Bronchial epithelial cell (primary cell): ENCODE measurements at regions not wholly inside any gene's neighbourhood (a gene's known extent, or its start where the extent isn't known, plus 50 kb on each side); places are given as distances from the start of the nearest gene placed in this dataset.
A peak's percentile ranks its signal among the peaks of the same experiment; 100 is the strongest.

ENCODE experiments used
- DNase-seq: peaks from one replicate; pipeline ENCODE4 v3.0.0-alpha.2; 2010; ENCODE audit warnings: low read depth
- FAIRE-seq: peaks from 2 replicates; lab custom pipeline; 2011; peaks lifted over from hg19 to GRCh38; lab: Jason Lieb, UNC
- H3K27me3 ChIP-seq: 2 replicates; pipeline ENCODE4 v1.5.1; 2011; ENCODE audit warnings: low read length; ENCODE audit not compliant: control insufficient read depth, insufficient read depth
- H3K36me3 ChIP-seq: 2 replicates; pipeline ENCODE4 v1.5.1; 2011; ENCODE audit warnings: low read length; ENCODE audit not compliant: control insufficient read depth, insufficient read depth
- H3K4me3 ChIP-seq: 2 replicates; pipeline ENCODE4 v1.5.1; 2011; ENCODE audit warnings: mild to moderate bottlenecking, low read depth, low read length, control low read depth
- CTCF ChIP-seq: IDR thresholded peaks from 2 replicates; pipeline ENCODE4 v1.5.1; 2011; ENCODE audit warnings: mild to moderate bottlenecking, moderate library complexity, low read length, control low read depth, inconsistent platforms; ENCODE audit not compliant: insufficient read depth, severe bottlenecking

- no peaks in the 10 kb centered on the region for H3K27me3 ChIP-seq
- TF ChIP-seq CTCF = no peak
- no peak for FAIRE-seq
- no peak for DNase-seq
- no peak overlapping the region for H3K4me3 ChIP-seq
- H3K36me3 ChIP-seq = no peaks in the 10 kb centered on the region
These were observed 593.4 kb upstream of the NETO1 start for GRCh38 chr18:73461038-73461779.

DNA sequence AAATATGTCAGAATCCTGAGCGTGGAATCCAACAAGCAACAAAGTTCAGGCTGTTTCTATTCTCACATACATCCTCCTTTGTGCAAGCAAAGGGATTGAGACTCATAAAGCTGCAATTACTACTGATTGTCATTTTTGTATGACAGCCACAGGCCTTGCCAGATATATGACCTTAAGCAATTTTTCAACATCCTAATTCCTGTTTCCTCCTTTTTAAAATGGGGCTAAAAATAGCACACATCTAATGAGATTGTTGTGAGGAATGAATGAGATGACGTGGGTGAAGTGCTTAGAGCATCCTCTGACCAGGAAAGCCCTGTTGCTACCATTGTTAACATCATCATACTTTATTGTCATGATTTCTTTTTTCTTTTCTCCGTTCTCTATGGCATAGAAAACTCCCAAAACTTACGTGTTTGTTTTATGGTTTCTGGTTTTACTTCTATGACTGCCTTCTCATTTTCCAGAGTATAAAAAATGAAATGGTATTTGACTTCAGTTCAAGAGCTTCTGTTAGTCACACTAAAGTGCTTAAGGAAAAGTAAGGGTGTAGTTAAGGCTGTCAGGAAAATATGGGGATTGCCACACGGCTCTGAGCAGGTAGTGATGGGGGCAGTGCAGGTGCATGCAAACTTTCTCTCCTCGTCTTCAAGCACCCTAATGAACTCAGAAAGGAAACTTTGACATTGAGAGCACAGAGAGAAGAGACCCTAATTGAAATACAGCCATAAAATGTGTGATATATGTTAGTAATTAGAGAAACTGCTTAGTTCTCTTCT is 590.6 kb upstream of the NETO1 start:
- no peak for DNase-seq
- no peaks in the 10 kb centered on the region for H3K27me3 ChIP-seq
- H3K36me3 ChIP-seq = no peaks in the 10 kb centered on the region
- no peak for TF ChIP-seq CTCF
- FAIRE-seq = no peak
- no peak overlapping the region for H3K4me3 ChIP-seq

DNA sequence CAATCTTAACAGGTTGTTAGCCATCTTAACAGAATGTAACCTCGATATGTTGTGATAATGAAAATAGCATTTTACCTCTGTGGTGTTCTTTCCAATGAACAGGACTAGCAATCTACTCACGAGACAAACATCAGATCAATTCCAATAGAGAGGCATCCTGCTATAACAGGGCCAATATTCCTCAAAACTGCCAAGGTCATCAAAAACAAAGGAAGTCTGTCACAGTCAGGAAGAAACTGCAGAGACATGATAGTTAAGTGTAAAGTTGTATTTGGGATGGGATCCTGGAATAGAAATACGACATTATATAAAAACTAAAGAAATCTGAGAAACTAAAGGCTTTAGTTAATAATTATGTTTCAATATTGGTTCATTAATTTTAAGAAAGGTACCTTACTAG is 588.9 kb upstream of the NETO1 start:
- H3K4me3 ChIP-seq = no peak overlapping the region
- DNase-seq (no peak), FAIRE-seq (no peak)
- no peaks in the 10 kb centered on the region for H3K36me3 ChIP-seq
- no peak for TF ChIP-seq CTCF
- no peaks in the 10 kb centered on the region for H3K27me3 ChIP-seq

DNA sequence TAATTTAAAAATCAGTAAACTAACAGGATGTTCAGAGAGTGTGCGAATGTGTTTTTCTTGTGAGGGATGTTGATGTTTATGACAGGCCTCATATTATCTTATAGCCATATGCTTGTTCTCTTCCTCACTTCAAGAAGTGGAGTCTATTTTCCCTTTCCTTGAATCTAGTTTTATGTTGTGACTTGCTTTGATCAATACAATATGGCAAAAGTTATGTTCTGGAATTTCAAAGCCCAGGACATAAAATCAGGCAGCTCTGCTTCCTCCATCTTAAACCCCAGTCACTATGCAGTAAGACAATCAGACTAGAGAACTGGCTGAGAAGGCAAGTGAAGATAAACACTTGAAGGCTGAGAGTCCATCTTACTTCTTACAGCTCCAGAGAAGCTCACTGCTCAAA is 585.1 kb upstream of the NETO1 start:
- no peak for TF ChIP-seq CTCF
- no peak for DNase-seq
- FAIRE-seq = no peak
- H3K36me3 ChIP-seq = no peaks in the 10 kb centered on the region
- H3K4me3 ChIP-seq = no peak overlapping the region
- no peaks in the 10 kb centered on the region for H3K27me3 ChIP-seq

- no peaks in the 10 kb centered on the region for H3K27me3 ChIP-seq
- H3K36me3 ChIP-seq = no peaks in the 10 kb centered on the region
- no peak for TF ChIP-seq CTCF
- peak; percentile 69 for DNase-seq
- FAIRE-seq = no peak
- H3K4me3 ChIP-seq = no peak overlapping the region
These were observed 578.7 kb upstream of the NETO1 start for GRCh38 chr18:73446502-73446901.
